ENCODE measurements at regions not wholly inside any gene's neighbourhood (a gene's known extent, or its start where the extent isn't known, plus 50 kb on each side); places are given as distances from the start of the nearest gene placed in this dataset.

DNA sequence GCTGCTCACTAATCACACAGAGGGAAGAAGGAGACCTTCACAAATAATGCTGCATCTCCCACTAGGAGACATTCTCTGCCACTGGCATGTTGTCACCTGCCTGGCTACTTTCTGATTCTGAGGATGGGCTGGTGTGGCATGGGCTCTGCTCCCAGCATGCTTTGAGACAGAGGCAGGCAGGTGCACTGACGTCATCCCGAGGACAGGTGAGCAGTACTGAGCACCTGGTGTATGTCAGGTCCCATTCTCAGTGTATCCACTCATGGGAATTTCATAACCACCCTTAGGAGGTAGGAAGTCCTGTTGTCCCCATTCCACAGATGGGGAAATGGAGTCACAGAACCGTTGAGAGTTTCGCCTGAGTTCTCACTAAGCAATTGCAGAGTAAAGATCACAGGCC lies 597.9 kb downstream of the VRK1 start:
- H3K4me1 Mint-ChIP-seq = peaks cover 29 to 32% of the 10 kb centered on the region in 2 donors
- peak overlapping the region; percentile 44 to 67 for H3K27ac Mint-ChIP-seq

DNA sequence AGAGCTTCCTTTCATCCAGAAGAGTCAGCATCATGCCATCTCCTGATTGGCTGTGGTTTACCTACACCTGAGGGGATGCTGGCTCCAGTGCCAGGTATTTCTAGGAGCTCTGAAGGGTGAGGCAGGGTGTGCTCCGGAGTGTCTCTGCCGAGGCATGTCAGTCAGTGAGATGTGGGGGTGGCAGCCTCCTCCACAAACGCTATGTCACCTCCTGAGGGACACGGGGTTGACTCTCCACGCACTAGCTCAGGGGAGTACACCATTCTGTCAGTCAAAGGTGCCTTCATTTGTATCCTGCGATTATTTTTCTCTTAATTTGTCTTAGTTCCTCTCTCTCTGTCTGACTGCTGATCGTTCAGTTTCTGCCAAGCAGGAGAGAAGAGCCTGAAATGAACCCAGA lies 604.5 kb downstream of the VRK1 start:
- DNase-seq (no peak), ATAC-seq (no peak)
- intact Hi-C loops (cut with micrococcal nuclease) = no loop called here
- H3K4me1 Mint-ChIP-seq = peaks cover 5 to 21% of the 10 kb centered on the region in 2 donors
- no peaks in the 10 kb centered on the region for H3K9me3 ChIP-seq (ENCODE audit: control insufficient read depth, insufficient read depth, low read length)
- 81% methylated on average over 7 of the region's 7 CpGs for WGBS (ENCODE audit: insufficient coverage)
- H3K36me3 ChIP-seq (ENCODE audit: control insufficient read depth, insufficient read depth, low read length) = no peaks in the 10 kb centered on the region
- no peak overlapping the region for H3K4me3 ChIP-seq (ENCODE audit: low read length)
- H3K27ac Mint-ChIP-seq = no peak overlapping the region
- no peaks in the 10 kb centered on the region for H3K27me3 ChIP-seq (ENCODE audit: control insufficient read depth, insufficient read depth, low read length)
- peaks cover 5 to 7% of the 10 kb centered on the region in 2 donors for H3K27me3 Mint-ChIP-seq (ENCODE audit: low read depth in 2 of 2)
- H3K4me3 Mint-ChIP-seq = no peak overlapping the region
- no peaks in the 10 kb centered on the region for H3K4me1 ChIP-seq (ENCODE audit: control insufficient read depth, insufficient read depth, low read length)
- H3K27ac ChIP-seq (ENCODE audit: low read length) = no peak overlapping the region
- no peaks in the 10 kb centered on the region for H3K9me3 Mint-ChIP-seq
- peaks cover 8% of the 10 kb centered on the region for H3K36me3 Mint-ChIP-seq
- TF ChIP-seq, protein P1, sequence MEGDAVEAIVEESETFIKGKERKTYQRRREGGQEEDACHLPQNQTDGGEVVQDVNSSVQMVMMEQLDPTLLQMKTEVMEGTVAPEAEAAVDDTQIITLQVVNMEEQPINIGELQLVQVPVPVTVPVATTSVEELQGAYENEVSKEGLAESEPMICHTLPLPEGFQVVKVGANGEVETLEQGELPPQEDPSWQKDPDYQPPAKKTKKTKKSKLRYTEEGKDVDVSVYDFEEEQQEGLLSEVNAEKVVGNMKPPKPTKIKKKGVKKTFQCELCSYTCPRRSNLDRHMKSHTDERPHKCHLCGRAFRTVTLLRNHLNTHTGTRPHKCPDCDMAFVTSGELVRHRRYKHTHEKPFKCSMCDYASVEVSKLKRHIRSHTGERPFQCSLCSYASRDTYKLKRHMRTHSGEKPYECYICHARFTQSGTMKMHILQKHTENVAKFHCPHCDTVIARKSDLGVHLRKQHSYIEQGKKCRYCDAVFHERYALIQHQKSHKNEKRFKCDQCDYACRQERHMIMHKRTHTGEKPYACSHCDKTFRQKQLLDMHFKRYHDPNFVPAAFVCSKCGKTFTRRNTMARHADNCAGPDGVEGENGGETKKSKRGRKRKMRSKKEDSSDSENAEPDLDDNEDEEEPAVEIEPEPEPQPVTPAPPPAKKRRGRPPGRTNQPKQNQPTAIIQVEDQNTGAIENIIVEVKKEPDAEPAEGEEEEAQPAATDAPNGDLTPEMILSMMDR (IDR thresholded peaks at IDR 0.05) = no peak

More for the DNA sequence above, 597.9 kb downstream of the VRK1 start:
- Histone ChIP-seq H3K4me1 (ENCODE audit: control insufficient read depth, insufficient read depth, low read length) (peaks cover 13% of the 10 kb centered on the region), H3K4me3 (ENCODE audit: low read length) (no peak overlapping the region), H3K27me3 (ENCODE audit: control insufficient read depth, insufficient read depth, low read length) (no peaks in the 10 kb centered on the region), H3K9me3 (ENCODE audit: control insufficient read depth, insufficient read depth, low read length) (no peaks in the 10 kb centered on the region), H3K36me3 (ENCODE audit: control insufficient read depth, insufficient read depth, low read length) (no peaks in the 10 kb centered on the region), H3K27ac (ENCODE audit: low read length) (no peak overlapping the region)
- Mint-ChIP-seq H3K27me3 (ENCODE audit: low read depth in 2 of 2) (no peaks in the 10 kb centered on the region), H3K36me3 (peaks cover 8% of the 10 kb centered on the region), H3K4me3 (no peak overlapping the region), H3K9me3 (no peaks in the 10 kb centered on the region)
- DNase-seq (no peak), ATAC-seq (no peak)
- intact Hi-C loops (cut with micrococcal nuclease) = no loop called here
- TF ChIP-seq, protein P1 (IDR thresholded peaks at IDR 0.05) = no peak
- WGBS (ENCODE audit: insufficient coverage) = 90% methylated on average over 4 of the region's 4 CpGs

DNA sequence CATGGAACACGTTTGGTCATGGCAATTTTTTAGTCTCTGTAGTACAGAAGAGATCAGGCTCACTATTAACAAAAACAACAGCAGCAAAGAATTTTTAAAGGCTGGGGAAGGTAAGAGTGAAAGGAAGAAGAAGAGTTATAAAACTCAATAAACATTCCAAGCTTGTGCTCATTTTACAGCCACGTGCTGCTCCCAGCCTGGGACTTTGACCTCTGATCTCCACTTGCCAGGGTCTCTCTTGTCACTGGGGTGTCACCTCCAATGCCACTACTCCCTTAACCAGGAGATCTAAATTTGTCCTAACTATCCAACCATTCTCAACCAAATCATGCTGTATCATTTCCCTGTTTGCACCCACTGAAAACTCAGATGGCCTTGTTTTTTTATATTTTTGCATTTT lies 605.1 kb downstream of the VRK1 start:
- Histone ChIP-seq H3K27ac (ENCODE audit: low read length) (no peak overlapping the region), H3K9me3 (ENCODE audit: control insufficient read depth, insufficient read depth, low read length) (no peaks in the 10 kb centered on the region), H3K27me3 (ENCODE audit: control insufficient read depth, insufficient read depth, low read length) (no peaks in the 10 kb centered on the region), H3K4me1 (ENCODE audit: control insufficient read depth, insufficient read depth, low read length) (no peaks in the 10 kb centered on the region), H3K36me3 (ENCODE audit: control insufficient read depth, insufficient read depth, low read length) (no peaks in the 10 kb centered on the region), H3K4me3 (ENCODE audit: low read length) (no peak overlapping the region)
- Mint-ChIP-seq H3K27me3 (ENCODE audit: low read depth in 2 of 2) (peaks cover 5 to 7% of the 10 kb centered on the region in 2 donors), H3K9me3 (no peaks in the 10 kb centered on the region), H3K4me1 (peaks cover 5 to 21% of the 10 kb centered on the region in 2 donors), H3K27ac (no peak overlapping the region), H3K4me3 (no peak overlapping the region), H3K36me3 (peaks cover 8% of the 10 kb centered on the region)
- DNase-seq = no peak
- 88% methylated on average over 2 of the region's 2 CpGs for WGBS (ENCODE audit: insufficient coverage)
- TF ChIP-seq, protein P1 (IDR thresholded peaks at IDR 0.05) = no peak
- intact Hi-C loops (cut with micrococcal nuclease) = no loop called here
- ATAC-seq = no peak

DNA sequence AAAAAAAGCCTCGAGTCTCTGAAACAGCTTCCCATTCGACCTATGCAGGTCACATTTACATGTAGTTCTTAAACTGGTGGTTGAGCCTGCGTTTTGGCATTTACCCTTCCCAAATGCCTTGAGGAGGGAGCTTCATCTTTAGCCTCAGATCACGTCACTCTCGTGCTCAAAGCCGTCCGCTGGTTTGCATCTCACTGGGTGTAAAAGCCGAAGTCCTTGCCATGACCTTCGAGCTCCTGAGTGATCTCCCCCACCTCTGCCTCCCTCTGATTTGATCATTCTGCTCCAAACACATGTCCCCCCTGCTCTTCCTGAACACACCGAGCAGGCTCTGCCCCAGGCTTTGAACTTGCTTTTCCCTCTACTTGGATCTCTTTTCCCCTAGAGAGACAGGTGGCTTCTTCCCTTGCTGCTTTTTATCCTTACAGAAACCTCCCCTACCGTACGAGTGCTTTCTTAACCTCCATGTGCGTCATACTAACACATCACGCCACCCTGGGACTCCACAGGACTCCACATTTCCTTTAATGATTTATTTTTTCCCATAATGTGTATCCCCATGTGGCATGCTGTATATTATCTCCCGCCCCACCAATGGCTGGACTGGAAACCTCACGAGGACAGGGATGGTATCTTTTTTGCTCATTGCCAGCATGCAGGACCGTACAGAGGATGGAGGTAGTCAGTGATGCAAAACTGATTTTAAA lies 610.7 kb downstream of the VRK1 start:
- DNase-seq (peak in 1 of 2 donors; percentile 17), ATAC-seq (no peak)
- H3K27ac ChIP-seq (ENCODE audit: low read length) = no peak overlapping the region
- H3K27me3 ChIP-seq (ENCODE audit: control insufficient read depth, insufficient read depth, low read length) = peaks cover 20% of the 10 kb centered on the region
- intact Hi-C loops (cut with micrococcal nuclease) = no loop called here
- TF ChIP-seq, protein P1 (IDR thresholded peaks at IDR 0.05) = no peak
- H3K9me3 ChIP-seq (ENCODE audit: control insufficient read depth, insufficient read depth, low read length) = no peaks in the 10 kb centered on the region
- peaks cover 1% of the 10 kb centered on the region for H3K4me1 ChIP-seq (ENCODE audit: control insufficient read depth, insufficient read depth, low read length)
- Mint-ChIP-seq H3K9me3 (no peaks in the 10 kb centered on the region), H3K4me1 (peaks cover 10 to 18% of the 10 kb centered on the region in 2 donors), H3K4me3 (no peak overlapping the region), H3K36me3 (no peaks in the 10 kb centered on the region), H3K27me3 (ENCODE audit: low read depth in 2 of 2) (peaks cover 7 to 16% of the 10 kb centered on the region in 2 donors), H3K27ac (peak overlapping the region in 1 of 2 donors; percentile 35)
- WGBS (ENCODE audit: insufficient coverage) = 90% methylated on average over 16 of the region's 17 CpGs
- no peaks in the 10 kb centered on the region for H3K36me3 ChIP-seq (ENCODE audit: control insufficient read depth, insufficient read depth, low read length)
- no peak overlapping the region for H3K4me3 ChIP-seq (ENCODE audit: low read length)
